Spinal cord (tissue), 9 donors: ENCODE measurements at regions not wholly inside any gene's neighbourhood (a gene's known extent, or its start where the extent isn't known, plus 50 kb on each side); places are given as distances from the start of the nearest gene placed in this dataset.

Experiments
- DNase-seq, 6 donors: peaks; one replicate each; pipeline versions ENCODE4 v3.0.0 to v3.0.0-alpha.2; 2013 to 2015; ENCODE audit warnings: low spot score in 6 of 6, low read depth in 4 of 6
- H3K27ac ChIP-seq: one replicate; pipeline ENCODE4 v1.5.1; 2013; ENCODE audit warnings: low read depth, low read length, control low read depth
- H3K27me3 ChIP-seq: one replicate; pipeline ENCODE4 v1.6.1; 2013; ENCODE audit warnings: low read length; ENCODE audit not compliant: control insufficient read depth, insufficient read depth
- H3K36me3 ChIP-seq: one replicate; pipeline ENCODE4 v1.6.1; 2013; ENCODE audit warnings: low read length; ENCODE audit not compliant: control insufficient read depth, insufficient read depth
- H3K4me1 ChIP-seq: one replicate; pipeline ENCODE4 v1.6.1; 2013; ENCODE audit warnings: low read length; ENCODE audit not compliant: control insufficient read depth, insufficient read depth
- H3K4me3 ChIP-seq: one replicate; pipeline ENCODE4 v1.5.1; 2013; ENCODE audit warnings: low read depth, low read length, control low read depth
- H3K9me3 ChIP-seq: one replicate; pipeline ENCODE4 v1.6.1; 2013; ENCODE audit warnings: low read length; ENCODE audit not compliant: control insufficient read depth, insufficient read depth
- WGBS: methylation state at CpG from one replicate; pipeline ENCODE4 v1.1.5; 2013; ENCODE audit warnings: missing lambda C conversion rate; ENCODE audit not compliant: insufficient coverage; 5-methylcytosine and 5-hydroxymethylcytosine counted together
- donor health status: healthy.

- H3K4me1 ChIP-seq, result no peaks in the 10 kb centered on the region
- no peaks in the 10 kb centered on the region for H3K9me3 ChIP-seq
- no peak overlapping the region for H3K27ac ChIP-seq
- H3K36me3 ChIP-seq, result no peaks in the 10 kb centered on the region
- no peak overlapping the region for H3K4me3 ChIP-seq
- DNase-seq, result no peak
- H3K27me3 ChIP-seq, result no peaks in the 10 kb centered on the region
Observed at GRCh38 chr15:93881310-93881709, 350.1 kb upstream of the MCTP2 start.

- H3K9me3 ChIP-seq, result no peaks in the 10 kb centered on the region
- no peak for DNase-seq
Observed at GRCh38 chr15:93880358-93880757, 351.0 kb upstream of the MCTP2 start.

GRCh38 chr15:93870583-93870982 lies 360.8 kb upstream of the MCTP2 start:
- Histone ChIP-seq H3K4me3 (no peak overlapping the region), H3K9me3 (no peaks in the 10 kb centered on the region), H3K36me3 (no peaks in the 10 kb centered on the region), H3K27me3 (no peaks in the 10 kb centered on the region), H3K27ac (no peak overlapping the region), H3K4me1 (no peaks in the 10 kb centered on the region)
- no peak for DNase-seq
- 100% methylated on average over 1 of the region's 2 CpGs for WGBS

More at GRCh38 chr15:93880358-93880757, 351.0 kb upstream of the MCTP2 start:
- Histone ChIP-seq H3K27ac (no peak overlapping the region), H3K4me3 (no peak overlapping the region), H3K27me3 (no peaks in the 10 kb centered on the region), H3K4me1 (no peaks in the 10 kb centered on the region), H3K36me3 (no peaks in the 10 kb centered on the region)
- no CpG with 5 or more reads among the region's 1 CpG for WGBS

- 86% methylated on average over 1 of the region's 1 CpG for WGBS
- H3K36me3 ChIP-seq, result no peaks in the 10 kb centered on the region
- no peak overlapping the region for H3K27ac ChIP-seq
- no peaks in the 10 kb centered on the region for H3K27me3 ChIP-seq
- peak in 1 of 6 donors; percentile 36 for DNase-seq
- no peaks in the 10 kb centered on the region for H3K4me1 ChIP-seq
- no peaks in the 10 kb centered on the region for H3K9me3 ChIP-seq
- no peak overlapping the region for H3K4me3 ChIP-seq
Observed at GRCh38 chr15:93866948-93867347, 364.4 kb upstream of the MCTP2 start.

GRCh38 chr15:93866476-93866875 lies 364.9 kb upstream of the MCTP2 start:
- Histone ChIP-seq H3K27me3 (no peaks in the 10 kb centered on the region), H3K4me3 (no peak overlapping the region), H3K9me3 (no peaks in the 10 kb centered on the region), H3K36me3 (no peaks in the 10 kb centered on the region), H3K4me1 (no peaks in the 10 kb centered on the region), H3K27ac (no peak overlapping the region)
- DNase-seq, result peak in 1 of 6 donors; percentile 34
- 51% methylated on average over 5 of the region's 6 CpGs for WGBS

GRCh38 chr15:93865586-93865985 lies 365.8 kb upstream of the MCTP2 start:
- no peaks in the 10 kb centered on the region for H3K9me3 ChIP-seq
- DNase-seq, result peak in 1 of 6 donors; percentile 28
- no peaks in the 10 kb centered on the region for H3K4me1 ChIP-seq
- 100% methylated on average over 1 of the region's 4 CpGs for WGBS
- H3K27ac ChIP-seq, result no peak overlapping the region
- H3K36me3 ChIP-seq, result no peaks in the 10 kb centered on the region
- no peak overlapping the region for H3K4me3 ChIP-seq
- no peaks in the 10 kb centered on the region for H3K27me3 ChIP-seq

- WGBS, result 86% methylated on average over 7 of the region's 7 CpGs
- H3K4me1 ChIP-seq, result no peaks in the 10 kb centered on the region
- H3K36me3 ChIP-seq, result no peaks in the 10 kb centered on the region
- H3K27me3 ChIP-seq, result no peaks in the 10 kb centered on the region
- no peaks in the 10 kb centered on the region for H3K9me3 ChIP-seq
- H3K4me3 ChIP-seq, result no peak overlapping the region
- DNase-seq, result no peak
- no peak overlapping the region for H3K27ac ChIP-seq
Observed at GRCh38 chr15:93862791-93863190, 368.6 kb upstream of the MCTP2 start.

- Histone ChIP-seq H3K4me1 (no peaks in the 10 kb centered on the region), H3K36me3 (no peaks in the 10 kb centered on the region), H3K27me3 (no peaks in the 10 kb centered on the region), H3K4me3 (no peak overlapping the region), H3K9me3 (no peaks in the 10 kb centered on the region), H3K27ac (no peak overlapping the region)
- DNase-seq, result no peak
- 87% methylated on average over 3 of the region's 5 CpGs for WGBS
Observed at GRCh38 chr15:93861956-93862741, 369.2 kb upstream of the MCTP2 start.

- no peak for DNase-seq
- WGBS, result 100% methylated on average over 7 of the region's 10 CpGs
- Histone ChIP-seq H3K36me3 (no peaks in the 10 kb centered on the region), H3K27me3 (no peaks in the 10 kb centered on the region), H3K27ac (no peak overlapping the region), H3K9me3 (no peaks in the 10 kb centered on the region), H3K4me1 (no peaks in the 10 kb centered on the region), H3K4me3 (no peak overlapping the region)
Observed at GRCh38 chr15:93861413-93861812, 369.9 kb upstream of the MCTP2 start.

GRCh38 chr15:93860701-93861100 lies 370.7 kb upstream of the MCTP2 start:
- H3K36me3 ChIP-seq, result no peaks in the 10 kb centered on the region
- DNase-seq, result peak in 1 of 6 donors; percentile 74
- no peaks in the 10 kb centered on the region for H3K27me3 ChIP-seq
- H3K4me1 ChIP-seq, result no peaks in the 10 kb centered on the region
- H3K4me3 ChIP-seq, result no peak overlapping the region
- no peak overlapping the region for H3K27ac ChIP-seq
- no peaks in the 10 kb centered on the region for H3K9me3 ChIP-seq
- WGBS, result 75% methylated on average over 2 of the region's 4 CpGs
